ENCODE measurements at regions not wholly inside any gene's neighbourhood (a gene's known extent, or its start where the extent isn't known, plus 50 kb on each side); places are given as distances from the start of the nearest gene placed in this dataset.

GRCh38 chr6:140653506-140653905 lies 1279.1 kb upstream of the CITED2 start:
- TF ChIP-seq POLR2AphosphoS5 (IDR thresholded peaks at IDR 0.05) (no peak), CTCF (IDR thresholded peaks at IDR 0.05) (no peak)
